ENCODE measurements at regions not wholly inside any gene's neighbourhood (a gene's known extent, or its start where the extent isn't known, plus 50 kb on each side); places are given as distances from the start of the nearest gene placed in this dataset.

DNA sequence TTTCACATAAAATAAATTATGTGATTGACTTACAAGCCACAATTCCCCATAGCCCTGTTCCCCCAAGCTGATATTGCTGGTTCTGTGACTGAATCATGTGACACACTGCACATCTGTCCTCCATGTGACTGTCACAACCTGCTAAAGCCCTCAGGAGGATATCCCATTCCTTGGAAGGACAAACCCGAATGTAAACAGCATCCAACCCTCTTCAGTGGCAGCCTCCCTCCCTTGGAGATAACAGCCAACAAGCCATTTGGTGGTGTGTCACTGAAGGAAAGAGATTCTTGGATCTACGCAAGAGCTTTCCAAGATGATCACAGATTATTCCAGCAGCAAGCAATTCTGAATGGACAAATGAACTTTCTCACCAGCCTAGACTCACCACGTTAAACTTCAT lies 153.9 kb upstream of the TIAM1 start:
- Histone ChIP-seq H3K27ac (ENCODE audit: low read depth, low read length) (no peak overlapping the region), H3K36me3 (ENCODE audit: control insufficient read depth, insufficient read depth, low read length) (no peaks in the 10 kb centered on the region), H3K4me1 (ENCODE audit: control insufficient read depth, insufficient read depth, low read length) (no peaks in the 10 kb centered on the region), H3K27me3 (ENCODE audit: control insufficient read depth, insufficient read depth, low read length, poor library complexity, severe bottlenecking) (no peaks in the 10 kb centered on the region), H3K4me3 (ENCODE audit: low read length) (no peak overlapping the region), H3K9me3 (ENCODE audit: control insufficient read depth, low read length) (no peaks in the 10 kb centered on the region), H3K9ac (ENCODE audit: extremely low read depth, low read length, poor library complexity, severe bottlenecking) (no peak overlapping the region)
- H3K27ac Mint-ChIP-seq = no peak overlapping the region
- DNase-seq = no peak
- no peaks in the 10 kb centered on the region for H3K27me3 Mint-ChIP-seq (ENCODE audit: insufficient read depth)
- H3K4me1 Mint-ChIP-seq = peaks cover 3% of the 10 kb centered on the region
- no peak overlapping the region for H3K4me3 Mint-ChIP-seq
- H3K9me3 Mint-ChIP-seq = no peaks in the 10 kb centered on the region
- H3K36me3 Mint-ChIP-seq (ENCODE audit: low read depth) = no peaks in the 10 kb centered on the region
- TF ChIP-seq, protein P1, sequence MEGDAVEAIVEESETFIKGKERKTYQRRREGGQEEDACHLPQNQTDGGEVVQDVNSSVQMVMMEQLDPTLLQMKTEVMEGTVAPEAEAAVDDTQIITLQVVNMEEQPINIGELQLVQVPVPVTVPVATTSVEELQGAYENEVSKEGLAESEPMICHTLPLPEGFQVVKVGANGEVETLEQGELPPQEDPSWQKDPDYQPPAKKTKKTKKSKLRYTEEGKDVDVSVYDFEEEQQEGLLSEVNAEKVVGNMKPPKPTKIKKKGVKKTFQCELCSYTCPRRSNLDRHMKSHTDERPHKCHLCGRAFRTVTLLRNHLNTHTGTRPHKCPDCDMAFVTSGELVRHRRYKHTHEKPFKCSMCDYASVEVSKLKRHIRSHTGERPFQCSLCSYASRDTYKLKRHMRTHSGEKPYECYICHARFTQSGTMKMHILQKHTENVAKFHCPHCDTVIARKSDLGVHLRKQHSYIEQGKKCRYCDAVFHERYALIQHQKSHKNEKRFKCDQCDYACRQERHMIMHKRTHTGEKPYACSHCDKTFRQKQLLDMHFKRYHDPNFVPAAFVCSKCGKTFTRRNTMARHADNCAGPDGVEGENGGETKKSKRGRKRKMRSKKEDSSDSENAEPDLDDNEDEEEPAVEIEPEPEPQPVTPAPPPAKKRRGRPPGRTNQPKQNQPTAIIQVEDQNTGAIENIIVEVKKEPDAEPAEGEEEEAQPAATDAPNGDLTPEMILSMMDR (conservative IDR thresholded peaks at IDR 0.05) = no peak
- 84 to 96% methylated on average over 2 to 3 of the region's 3 CpGs for WGBS, 2 experiments (ENCODE audit: insufficient coverage in 1 of 2, insufficient read length in 1 of 2)

GRCh38 chr21:31493350-31493880 lies 149.4 kb upstream of the TIAM1 start:
- no peaks in the 10 kb centered on the region for H3K36me3 Mint-ChIP-seq (ENCODE audit: low read depth)
- H3K27me3 Mint-ChIP-seq (ENCODE audit: insufficient read depth) = no peaks in the 10 kb centered on the region
- DNase-seq = no peak
- Histone ChIP-seq H3K36me3 (ENCODE audit: control insufficient read depth, insufficient read depth, low read length) (no peaks in the 10 kb centered on the region), H3K9ac (ENCODE audit: extremely low read depth, low read length, poor library complexity, severe bottlenecking) (no peak overlapping the region), H3K4me1 (ENCODE audit: control insufficient read depth, insufficient read depth, low read length) (no peaks in the 10 kb centered on the region), H3K9me3 (ENCODE audit: control insufficient read depth, low read length) (no peaks in the 10 kb centered on the region), H3K27me3 (ENCODE audit: control insufficient read depth, insufficient read depth, low read length, poor library complexity, severe bottlenecking) (no peaks in the 10 kb centered on the region), H3K27ac (ENCODE audit: low read depth, low read length) (no peak overlapping the region), H3K4me3 (ENCODE audit: low read length) (no peak overlapping the region)
- no peak overlapping the region for H3K4me3 Mint-ChIP-seq
- WGBS, 2 experiments (ENCODE audit: insufficient coverage in 1 of 2, insufficient read length in 1 of 2) = 90 to 100% methylated on average over 4 to 7 of the region's 7 CpGs
- H3K27ac Mint-ChIP-seq = no peak overlapping the region
- peaks cover 5% of the 10 kb centered on the region for H3K4me1 Mint-ChIP-seq
- H3K9me3 Mint-ChIP-seq = no peaks in the 10 kb centered on the region
- TF ChIP-seq, protein P1 (conservative IDR thresholded peaks at IDR 0.05) = no peak

DNA sequence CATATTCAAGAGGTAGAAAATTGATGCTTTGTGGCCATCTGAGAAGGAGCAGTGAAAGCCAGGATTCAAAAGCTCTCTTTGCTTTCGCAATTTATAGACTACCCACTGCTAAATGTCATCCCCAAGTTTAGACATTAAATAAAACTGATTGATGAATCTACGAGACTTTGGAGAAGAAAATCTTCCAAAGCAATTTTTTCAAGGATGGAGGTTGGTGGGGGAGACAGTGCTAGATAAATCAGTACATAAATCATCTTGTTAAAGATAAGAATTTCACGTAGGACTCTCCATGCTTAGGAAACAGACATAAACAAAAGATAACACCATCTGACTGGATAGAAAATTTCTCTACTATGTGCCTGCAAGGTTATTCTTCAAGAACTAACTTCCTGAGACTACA lies 147.6 kb upstream of the TIAM1 start:
- peaks cover 5% of the 10 kb centered on the region for H3K4me1 Mint-ChIP-seq
- no peak overlapping the region for H3K4me3 Mint-ChIP-seq
- no peak overlapping the region for H3K27ac ChIP-seq (ENCODE audit: low read depth, low read length)
- no peak for DNase-seq
- H3K27me3 ChIP-seq (ENCODE audit: control insufficient read depth, insufficient read depth, low read length, poor library complexity, severe bottlenecking) = no peaks in the 10 kb centered on the region
- H3K36me3 Mint-ChIP-seq (ENCODE audit: low read depth) = no peaks in the 10 kb centered on the region
- H3K9me3 ChIP-seq (ENCODE audit: control insufficient read depth, low read length) = no peaks in the 10 kb centered on the region
- TF ChIP-seq, protein P1 (conservative IDR thresholded peaks at IDR 0.05) = no peak
- no peak overlapping the region for H3K4me3 ChIP-seq (ENCODE audit: low read length)
- WGBS, 2 experiments (ENCODE audit: insufficient coverage in 1 of 2, insufficient read length in 1 of 2) = 90% methylated on average over 3 of the region's 3 CpGs; no CpG with 5 or more reads in 1 of the 2 experiments
- H3K36me3 ChIP-seq (ENCODE audit: control insufficient read depth, insufficient read depth, low read length) = no peaks in the 10 kb centered on the region
- H3K27me3 Mint-ChIP-seq (ENCODE audit: insufficient read depth) = no peaks in the 10 kb centered on the region
- H3K9me3 Mint-ChIP-seq = no peaks in the 10 kb centered on the region
- no peak overlapping the region for H3K27ac Mint-ChIP-seq
- H3K9ac ChIP-seq (ENCODE audit: extremely low read depth, low read length, poor library complexity, severe bottlenecking) = no peak overlapping the region
- no peaks in the 10 kb centered on the region for H3K4me1 ChIP-seq (ENCODE audit: control insufficient read depth, insufficient read depth, low read length)

All from endodermal cell (in vitro differentiated cells).